Cardiac muscle cell (in vitro differentiated cells and primary cell): ENCODE measurements at regions not wholly inside any gene's neighbourhood (a gene's known extent, or its start where the extent isn't known, plus 50 kb on each side); places are given as distances from the start of the nearest gene placed in this dataset.

Source experiments
- DNase-seq, 2 donors: peaks; one replicate each; pipeline versions ENCODE4 v3.0.0 to v3.0.0-alpha.2; 2010 to 2017; ENCODE audit warnings: low read depth in 1 of 2, low spot score in 1 of 2
- H3K27ac ChIP-seq: fragments of 200-600 bp; sonication (generic); 2 replicates; pipeline ENCODE4 v1.5.1; 2016
- H3K27me3 ChIP-seq: fragments of 200-600 bp; sonication (generic); 2 replicates; pipeline ENCODE4 v1.6.0; 2016; ENCODE audit warnings: control low read depth
- H3K36me3 ChIP-seq: fragments of 200-600 bp; sonication (generic); 2 replicates; pipeline ENCODE4 v1.5.1; 2016; ENCODE audit warnings: control low read depth
- H3K4me1 ChIP-seq: fragments of 200-600 bp; sonication (generic); 2 replicates; pipeline ENCODE4 v1.8.1; 2017; ENCODE audit warnings: low read depth, mild to moderate bottlenecking, mixed run types
- H3K4me3 ChIP-seq: fragments of 200-600 bp; sonication (generic); 2 replicates; pipeline ENCODE4 v1.5.1; 2016; ENCODE audit warnings: mild to moderate bottlenecking
- H3K9me3 ChIP-seq: fragments of 200-600 bp; sonication (generic); 2 replicates; pipeline ENCODE4 v1.5.1; 2017; ENCODE audit warnings: low read depth, mild to moderate bottlenecking, control low read depth
- CTCF ChIP-seq: IDR thresholded peaks from 2 replicates; pipeline ENCODE4 v1.5.1; 2012; ENCODE audit warnings: low read depth, mild to moderate bottlenecking, low read length

DNA sequence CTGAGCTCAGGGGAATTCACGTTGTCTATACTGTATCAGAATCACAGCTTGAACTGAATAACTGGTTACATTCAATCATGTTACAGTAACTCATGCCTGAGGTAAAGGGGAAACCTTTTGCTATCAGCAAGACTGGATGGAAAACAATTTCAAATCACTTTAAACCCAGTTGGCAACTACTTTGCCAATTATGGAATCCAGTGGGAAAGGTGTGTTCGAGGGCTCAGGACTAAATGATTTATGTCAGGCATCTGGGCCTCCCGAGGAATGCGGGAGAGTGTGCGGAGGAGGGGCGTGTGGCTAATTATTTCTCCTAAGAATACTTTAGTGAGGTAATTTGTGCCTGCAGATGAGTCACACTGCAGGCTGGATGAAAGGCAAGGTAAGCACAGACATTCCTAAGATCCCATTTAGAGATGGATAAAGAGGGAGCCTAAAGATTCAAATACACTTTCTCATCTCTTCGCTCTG, 100.1 kb downstream of the HRH4 start:
- Histone ChIP-seq H3K9me3 (no peaks in the 10 kb centered on the region), H3K4me3 (no peak overlapping the region), H3K27me3 (no peaks in the 10 kb centered on the region), H3K36me3 (no peaks in the 10 kb centered on the region), H3K4me1 (peaks cover 16% of the 10 kb centered on the region), H3K27ac (peak overlapping the region; percentile 9)
- no peak for TF ChIP-seq CTCF
- DNase-seq, result peak in 1 of 2 donors; percentile 30

DNA sequence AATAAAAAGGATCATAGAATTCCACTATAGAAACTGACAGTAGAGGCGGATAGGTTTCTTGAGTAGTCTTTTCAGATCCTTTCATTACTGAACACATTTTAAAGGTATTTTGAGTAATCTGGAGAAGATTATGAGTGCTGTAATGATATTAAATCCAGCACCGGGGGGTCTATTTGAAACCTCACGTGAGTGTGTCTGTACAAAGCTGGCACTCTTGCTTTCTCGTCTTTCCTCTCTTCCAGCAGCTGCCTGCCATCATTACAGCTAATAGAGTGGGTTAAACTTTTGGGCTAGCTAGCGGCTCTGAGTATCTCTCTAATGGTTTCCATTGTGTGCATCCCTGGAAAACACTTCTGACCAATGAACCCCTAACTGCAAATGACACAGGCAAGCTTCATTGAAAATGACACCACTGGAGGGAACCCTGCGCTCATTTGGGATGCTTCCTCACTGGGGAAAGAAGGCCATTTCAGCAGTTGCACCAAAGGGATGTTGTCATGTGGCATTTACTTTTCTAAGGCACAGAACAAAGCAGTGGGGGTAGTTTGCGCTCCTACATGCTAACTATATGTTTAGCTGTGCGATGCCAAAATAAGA, 101.0 kb downstream of the HRH4 start:
- no peak overlapping the region for H3K4me3 ChIP-seq
- peaks cover 16% of the 10 kb centered on the region for H3K4me1 ChIP-seq
- no peaks in the 10 kb centered on the region for H3K27me3 ChIP-seq
- no peaks in the 10 kb centered on the region for H3K9me3 ChIP-seq
- no peak overlapping the region for H3K27ac ChIP-seq
- H3K36me3 ChIP-seq, result no peaks in the 10 kb centered on the region
- no peak for DNase-seq
- TF ChIP-seq CTCF, result no peak

DNA sequence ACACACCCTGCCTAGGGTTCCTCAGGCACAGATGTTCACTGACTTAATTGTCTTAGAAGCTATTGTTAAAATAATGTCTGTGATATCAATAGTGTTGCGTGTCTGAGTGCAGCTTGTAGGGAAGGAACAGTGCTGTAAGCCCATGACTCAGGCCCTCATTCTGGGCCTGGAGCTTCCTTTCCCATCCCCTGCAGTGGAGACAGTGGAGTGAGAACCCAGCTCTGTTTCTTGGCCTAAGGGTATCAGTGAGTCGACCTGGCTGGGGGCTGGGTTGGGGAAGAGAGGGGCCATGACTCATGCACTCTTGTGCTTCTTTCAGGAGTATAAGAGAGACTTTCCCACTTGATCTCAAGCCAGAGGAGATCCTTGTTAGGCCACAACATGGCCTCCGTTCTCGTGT, 106.8 kb downstream of the HRH4 start:
- peak in 1 of 2 donors; percentile 3 for DNase-seq
- Histone ChIP-seq H3K4me1 (no peaks in the 10 kb centered on the region), H3K27me3 (no peaks in the 10 kb centered on the region), H3K9me3 (no peaks in the 10 kb centered on the region), H3K27ac (no peak overlapping the region), H3K4me3 (no peak overlapping the region), H3K36me3 (no peaks in the 10 kb centered on the region)
- TF ChIP-seq CTCF, result no peak

DNA sequence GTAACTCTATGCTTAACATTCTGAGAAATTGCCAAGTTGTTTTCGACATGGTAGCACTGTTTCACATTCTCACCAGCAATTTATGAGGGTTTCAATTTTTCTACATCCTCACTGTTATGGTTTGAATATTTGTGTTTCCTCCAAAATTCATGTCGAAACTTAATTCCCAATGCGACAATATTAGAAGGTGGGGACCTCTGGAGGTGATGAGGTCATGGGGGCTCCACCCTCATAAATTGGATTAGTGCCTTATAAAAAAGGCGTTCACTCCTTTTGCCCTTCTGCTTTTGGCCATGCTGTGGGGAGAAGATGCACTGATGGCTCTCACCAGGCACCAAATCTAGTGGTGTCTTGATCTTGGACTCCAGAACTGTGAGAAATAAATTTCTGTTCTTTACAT, 110.3 kb downstream of the HRH4 start:
- no peaks in the 10 kb centered on the region for H3K36me3 ChIP-seq
- H3K27me3 ChIP-seq, result no peaks in the 10 kb centered on the region
- DNase-seq, result no peak
- H3K4me3 ChIP-seq, result no peak overlapping the region
- no peaks in the 10 kb centered on the region for H3K9me3 ChIP-seq
- TF ChIP-seq CTCF, result no peak
- H3K27ac ChIP-seq, result no peak overlapping the region
- H3K4me1 ChIP-seq, result no peaks in the 10 kb centered on the region

DNA sequence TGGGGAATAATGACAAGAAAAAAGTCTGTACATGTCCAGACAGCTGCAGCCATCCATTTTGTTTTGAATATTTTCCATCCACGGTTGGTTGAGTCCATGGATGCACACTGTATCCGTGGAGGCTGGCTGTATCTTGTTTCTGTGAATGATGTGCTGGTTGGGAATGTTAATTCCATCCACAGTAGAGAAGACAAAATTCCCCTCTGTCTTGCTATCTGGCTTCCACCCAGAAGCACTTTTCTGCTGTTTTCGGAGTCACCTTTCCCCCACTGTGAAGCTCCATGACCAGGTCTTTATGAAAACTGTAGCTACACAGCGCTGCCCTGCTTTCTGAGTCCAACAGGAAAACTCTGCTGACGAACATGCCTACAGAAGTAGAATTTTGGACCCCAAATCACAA, 122.3 kb downstream of the HRH4 start:
- no peak overlapping the region for H3K4me3 ChIP-seq
- no peaks in the 10 kb centered on the region for H3K9me3 ChIP-seq
- no peak overlapping the region for H3K27ac ChIP-seq
- no peak for TF ChIP-seq CTCF
- no peaks in the 10 kb centered on the region for H3K36me3 ChIP-seq
- no peaks in the 10 kb centered on the region for H3K4me1 ChIP-seq
- DNase-seq, result no peak
- H3K27me3 ChIP-seq, result no peaks in the 10 kb centered on the region
